AG10803 (cell line): ENCODE measurements at regions not wholly inside any gene's neighbourhood (a gene's known extent, or its start where the extent isn't known, plus 50 kb on each side); places are given as distances from the start of the nearest gene placed in this dataset.

Experiments used
- DNase-seq: peaks from one replicate; pipeline ENCODE4 v3.0.0; 2010; ENCODE audit warnings: low read depth
- H3K4me3 ChIP-seq: 2 replicates; pipeline ENCODE4 v1.5.1; 2011; ENCODE audit warnings: mild to moderate bottlenecking, low read length, control low read depth
- CTCF ChIP-seq: conservative IDR thresholded peaks from 2 replicates; pipeline ENCODE4 v1.5.1; 2011; ENCODE audit warnings: mild to moderate bottlenecking, low read length, control low read depth, inconsistent platforms

- no peak for TF ChIP-seq CTCF
- DNase-seq, result no peak
- no peak overlapping the region for H3K4me3 ChIP-seq
Measured at GRCh38 chr12:111107392-111108178, 187.2 kb upstream of the MYL2 start.

GRCh38 chr12:111105294-111105693, 184.9 kb upstream of the MYL2 start:
- TF ChIP-seq CTCF, result no peak
- H3K4me3 ChIP-seq, result no peak overlapping the region
- no peak for DNase-seq

GRCh38 chr12:111103583-111103982, 183.2 kb upstream of the MYL2 start:
- DNase-seq, result no peak
- no peak for TF ChIP-seq CTCF
- no peak overlapping the region for H3K4me3 ChIP-seq

- DNase-seq, result no peak
- no peak overlapping the region for H3K4me3 ChIP-seq
- TF ChIP-seq CTCF, result no peak
Measured at GRCh38 chr12:111102102-111102739, 181.8 kb upstream of the MYL2 start.

GRCh38 chr12:111101003-111101402, 180.6 kb upstream of the MYL2 start:
- no peak for DNase-seq
- no peak overlapping the region for H3K4me3 ChIP-seq
- TF ChIP-seq CTCF, result no peak

GRCh38 chr12:111100554-111100953, 180.2 kb upstream of the MYL2 start:
- H3K4me3 ChIP-seq, result no peak overlapping the region
- DNase-seq, result no peak
- no peak for TF ChIP-seq CTCF

GRCh38 chr12:111100003-111100402, 179.6 kb upstream of the MYL2 start:
- TF ChIP-seq CTCF, result no peak
- no peak overlapping the region for H3K4me3 ChIP-seq
- DNase-seq, result no peak
